ENCODE measurements at regions not wholly inside any gene's neighbourhood (a gene's known extent, or its start where the extent isn't known, plus 50 kb on each side); places are given as distances from the start of the nearest gene placed in this dataset.
A peak's percentile ranks its signal among the peaks of the same experiment; 100 is the strongest.

DNA sequence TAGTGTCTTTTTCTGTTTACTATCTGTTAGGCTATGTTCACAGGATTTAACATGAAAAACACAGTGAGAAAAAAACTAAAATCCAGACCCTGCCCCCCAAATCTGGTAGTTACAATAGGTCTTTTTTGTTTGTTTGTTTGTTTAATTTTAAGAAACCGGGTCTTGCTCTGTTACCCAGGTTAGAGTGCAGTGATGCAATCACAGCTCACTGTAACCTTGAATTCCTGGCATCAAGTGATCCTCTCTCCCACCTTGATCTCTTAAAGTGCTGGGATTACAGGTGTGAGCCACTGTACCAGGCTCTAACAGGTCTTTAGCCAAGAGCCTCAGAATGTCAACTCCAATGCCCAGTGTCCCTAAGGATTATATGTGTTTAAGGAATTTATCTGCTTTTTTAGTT lies 88.0 kb upstream of the GOLIM4 start:
- no peaks in the 10 kb centered on the region for H3K36me3 ChIP-seq (replicated peaks in 1 of 2)
- no peaks in the 10 kb centered on the region for H3K4me1 ChIP-seq (replicated peaks in 1 of 2)
- intact Hi-C loops (cut with DNase I): no loop called here
- no peak for TF ChIP-seq POLR2A (IDR thresholded peaks at IDR 0.05)
- TF ChIP-seq, protein P1, sequence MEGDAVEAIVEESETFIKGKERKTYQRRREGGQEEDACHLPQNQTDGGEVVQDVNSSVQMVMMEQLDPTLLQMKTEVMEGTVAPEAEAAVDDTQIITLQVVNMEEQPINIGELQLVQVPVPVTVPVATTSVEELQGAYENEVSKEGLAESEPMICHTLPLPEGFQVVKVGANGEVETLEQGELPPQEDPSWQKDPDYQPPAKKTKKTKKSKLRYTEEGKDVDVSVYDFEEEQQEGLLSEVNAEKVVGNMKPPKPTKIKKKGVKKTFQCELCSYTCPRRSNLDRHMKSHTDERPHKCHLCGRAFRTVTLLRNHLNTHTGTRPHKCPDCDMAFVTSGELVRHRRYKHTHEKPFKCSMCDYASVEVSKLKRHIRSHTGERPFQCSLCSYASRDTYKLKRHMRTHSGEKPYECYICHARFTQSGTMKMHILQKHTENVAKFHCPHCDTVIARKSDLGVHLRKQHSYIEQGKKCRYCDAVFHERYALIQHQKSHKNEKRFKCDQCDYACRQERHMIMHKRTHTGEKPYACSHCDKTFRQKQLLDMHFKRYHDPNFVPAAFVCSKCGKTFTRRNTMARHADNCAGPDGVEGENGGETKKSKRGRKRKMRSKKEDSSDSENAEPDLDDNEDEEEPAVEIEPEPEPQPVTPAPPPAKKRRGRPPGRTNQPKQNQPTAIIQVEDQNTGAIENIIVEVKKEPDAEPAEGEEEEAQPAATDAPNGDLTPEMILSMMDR (IDR thresholded peaks at IDR 0.05): no peak
- WGBS, 4 donors: 30 to 50% (median 34%) methylated on average over 1 of the region's 1 CpG
- no peaks in the 10 kb centered on the region for H3K27me3 ChIP-seq
- H3K4me3 ChIP-seq: no peak overlapping the region
- DNase-seq: no peak
- no peaks in the 10 kb centered on the region for H3K9me3 ChIP-seq (replicated peaks in 1 of 3)
- no peak overlapping the region for H3K27ac ChIP-seq

DNA sequence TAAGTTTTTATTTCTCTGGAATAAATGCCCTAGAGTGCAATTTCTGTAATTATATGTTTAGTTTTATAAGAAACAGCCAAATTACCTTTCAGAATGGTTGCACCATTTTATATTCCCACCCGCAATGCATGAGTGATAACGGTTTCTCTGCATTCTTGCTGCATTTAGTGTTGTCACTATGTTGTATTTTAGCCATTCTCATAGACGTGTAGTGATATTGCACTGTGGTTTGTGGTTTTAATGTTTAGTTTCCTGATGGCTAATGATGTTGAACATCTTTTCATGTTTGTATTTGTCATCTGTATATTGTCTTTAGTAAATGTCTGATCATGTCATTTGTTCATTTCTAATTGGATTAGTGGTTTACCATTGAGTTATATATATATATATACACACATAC lies 73.0 kb upstream of the GOLIM4 start:
- H3K4me1 ChIP-seq (replicated peaks in 1 of 2): no peaks in the 10 kb centered on the region
- intact Hi-C loops (cut with DNase I): loop anchor here in 1 of 2 donors (2.0 kb wide), 1 partner anchor 118 kb away; no protein-coding TSS in a partner anchor
- no peaks in the 10 kb centered on the region for H3K9me3 ChIP-seq (replicated peaks in 1 of 3)
- 58 to 78% (median 64%) methylated on average over 3 of the region's 3 CpGs for WGBS, 4 donors
- DNase-seq: no peak
- no peak overlapping the region for H3K4me3 ChIP-seq
- TF ChIP-seq POLR2A (IDR thresholded peaks at IDR 0.05): no peak
- TF ChIP-seq, protein P1 (IDR thresholded peaks at IDR 0.05): no peak
- H3K27me3 ChIP-seq: no peaks in the 10 kb centered on the region
- no peak overlapping the region for H3K27ac ChIP-seq
- no peaks in the 10 kb centered on the region for H3K36me3 ChIP-seq (replicated peaks in 1 of 2)

DNA sequence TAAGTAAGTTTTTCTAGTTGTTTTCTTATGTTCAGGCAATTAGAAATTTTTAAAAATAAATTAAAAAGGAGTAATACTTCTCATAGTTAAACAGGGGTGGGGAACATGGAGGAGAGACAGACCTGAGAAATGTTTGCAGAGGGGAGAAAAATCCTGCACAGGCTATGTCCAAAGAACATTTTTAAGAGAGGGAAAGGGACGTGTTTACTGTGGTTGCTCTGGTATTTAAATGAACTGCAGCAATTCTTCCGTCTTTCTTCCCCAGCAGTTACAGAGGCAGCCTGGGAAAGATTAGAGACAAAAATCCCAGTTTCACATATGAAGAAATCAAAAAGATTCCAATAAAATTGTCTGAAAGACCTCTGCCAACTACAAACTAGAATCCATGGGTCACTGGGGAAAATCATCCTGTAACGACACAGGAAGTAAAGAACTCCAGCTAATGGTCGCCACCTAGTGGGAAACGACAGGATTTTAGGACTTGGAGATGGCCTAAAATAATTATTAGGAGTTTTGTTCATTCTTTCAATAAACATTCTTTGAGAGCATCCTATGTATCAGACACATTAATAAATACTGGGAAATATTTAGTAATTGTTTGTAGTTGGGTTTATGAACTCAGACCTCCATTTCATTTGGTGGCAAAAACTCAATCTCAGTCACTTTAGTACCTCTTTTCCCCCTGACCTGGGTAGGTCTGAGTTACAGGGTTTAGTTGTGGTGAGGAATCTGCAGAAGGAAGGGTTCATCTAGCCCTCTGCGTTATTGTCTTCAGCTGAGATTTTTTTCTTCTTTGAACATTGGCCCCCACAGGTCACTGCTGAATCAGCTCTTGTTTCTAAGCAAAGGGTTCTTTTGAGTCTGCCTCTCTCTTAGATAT lies 69.9 kb upstream of the GOLIM4 start:
- intact Hi-C loops (cut with DNase I): no loop called here
- DNase-seq: peak; percentile 56 to 83 (median 65)

DNA sequence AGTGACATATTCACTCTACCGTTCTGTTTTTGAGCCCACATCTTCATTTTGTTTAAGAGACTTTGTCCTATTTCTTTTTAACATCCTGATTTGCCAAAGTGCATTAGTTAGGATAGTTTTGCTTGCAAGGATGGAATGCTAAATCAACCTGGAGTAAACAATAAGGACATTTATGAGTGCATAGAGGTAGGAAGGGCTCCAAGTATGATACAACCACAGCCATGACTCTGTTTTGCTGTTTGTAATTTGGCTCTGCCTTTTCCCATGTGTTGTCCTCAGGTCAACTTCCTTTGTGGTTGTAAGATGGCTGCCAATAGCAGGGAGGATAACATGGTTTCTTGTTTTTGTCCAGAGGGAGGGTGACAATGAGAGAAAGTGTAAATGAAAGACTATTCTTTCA lies 66.4 kb upstream of the GOLIM4 start:
- intact Hi-C loops (cut with DNase I): loop anchor here in 1 of 2 donors (5.0 kb wide), 1 partner anchor 115 kb away; no protein-coding TSS in a partner anchor
- Histone ChIP-seq H3K36me3 (replicated peaks in 1 of 2) (no peaks in the 10 kb centered on the region), H3K9me3 (replicated peaks in 1 of 3) (no peaks in the 10 kb centered on the region), H3K4me1 (replicated peaks in 1 of 2) (no peaks in the 10 kb centered on the region), H3K27me3 (no peaks in the 10 kb centered on the region), H3K4me3 (no peak overlapping the region), H3K27ac (no peak overlapping the region)
- DNase-seq: no peak
- 63 to 75% (median 72%) methylated on average over 1 of the region's 1 CpG for WGBS, 4 donors
- TF ChIP-seq, protein P1 (IDR thresholded peaks at IDR 0.05): no peak
- TF ChIP-seq POLR2A (IDR thresholded peaks at IDR 0.05): no peak

More for the DNA sequence above, 69.9 kb upstream of the GOLIM4 start:
- Histone ChIP-seq H3K9me3 (replicated peaks in 1 of 3) (no peaks in the 10 kb centered on the region), H3K4me3 (no peak overlapping the region), H3K27me3 (no peaks in the 10 kb centered on the region), H3K27ac (no peak overlapping the region), H3K4me1 (replicated peaks in 1 of 2) (no peaks in the 10 kb centered on the region), H3K36me3 (replicated peaks in 1 of 2) (no peaks in the 10 kb centered on the region)
- WGBS, 4 donors: 14 to 17% (median 16%) methylated on average over 6 of the region's 6 CpGs
- TF ChIP-seq POLR2A (IDR thresholded peaks at IDR 0.05): no peak
- TF ChIP-seq, protein P1 (IDR thresholded peaks at IDR 0.05): peak; percentile 74 to 94 (median 82)

Measured in adrenal gland (tissue), 9 donors.